Kidney (tissue), 13 donors: ENCODE measurements at regions not wholly inside any gene's neighbourhood (a gene's known extent, or its start where the extent isn't known, plus 50 kb on each side); places are given as distances from the start of the nearest gene placed in this dataset.

Experiments used
- DNase-seq, 5 donors: peaks; one replicate each; pipeline ENCODE4 v3.0.0-alpha.2; 2013 to 2020
- FAIRE-seq: peaks from 2 replicates; lab custom pipeline; 2012; peaks lifted over from hg19 to GRCh38; lab: Jason Lieb, UNC
- H3K27ac ChIP-seq, 2 donors: one replicate each; pipeline ENCODE4 v1.7.0; 2013; ENCODE audit warnings: low read depth in 2 of 2, low read length in 2 of 2, inconsistent platforms in 1 of 2
- H3K27me3 ChIP-seq: one replicate; pipeline ENCODE4 v1.7.1; 2013; ENCODE audit warnings: low read length, inconsistent platforms; ENCODE audit not compliant: control insufficient read depth, insufficient read depth
- H3K36me3 ChIP-seq, 3 donors: one replicate each; pipeline versions ENCODE4 v1.7.0 to v1.7.1; 2013; ENCODE audit warnings: low read length in 3 of 3, control low read depth in 1 of 3, inconsistent platforms in 1 of 3; ENCODE audit not compliant: insufficient read depth in 3 of 3, control insufficient read depth in 2 of 3
- H3K4me1 ChIP-seq, 3 donors: one replicate each; pipeline versions ENCODE4 v1.7.0 to v1.7.1; 2013; ENCODE audit warnings: low read length in 3 of 3, inconsistent platforms in 1 of 3, low read depth in 1 of 3; ENCODE audit not compliant: control insufficient read depth in 2 of 3, insufficient read depth in 2 of 3
- H3K4me3 ChIP-seq, 3 donors: one replicate each; pipeline versions ENCODE4 v1.7.0 to v1.8.1; 2013; ENCODE audit warnings: low read length in 3 of 3, control low read depth in 1 of 3, inconsistent platforms in 1 of 3
- H3K9ac ChIP-seq, 3 donors: one replicate each; pipeline versions ENCODE4 v1.7.0 to v1.7.1; 2013; ENCODE audit warnings: low read length in 3 of 3, control low read depth in 1 of 3, inconsistent platforms in 1 of 3
- H3K9me3 ChIP-seq, 3 donors: one replicate each; pipeline versions ENCODE4 v1.7.0 to v1.7.1; 2013; ENCODE audit warnings: low read length in 3 of 3, control low read depth in 1 of 3, inconsistent platforms in 1 of 3; ENCODE audit not compliant: control insufficient read depth in 2 of 3, insufficient read depth in 1 of 3
- intact Hi-C: fragments of 100-400 bp; cut with DNase I; formaldehyde crosslinking; loops from one replicate; pipeline ENCODE4 v1.11.1; 2022
- TF ChIP-seq, protein P1 (sequence below): IDR thresholded peaks from 3 replicates; pipeline ENCODE4 v1.5.1; 2012; ENCODE audit warnings: mild to moderate bottlenecking, moderate library complexity, borderline replicate concordance; ENCODE audit not compliant: insufficient read depth; ENCODE audit errors: extremely low read depth
- donor health status: control.
- donor health status: control.
- donor health status: control.
- donor health status: control.
- donor health status: control.
- donor health status: DM: yes; HTN: yes; CAD: no.
- donor health status: Normal renal cell carcinoma (clear cell type).

DNA sequence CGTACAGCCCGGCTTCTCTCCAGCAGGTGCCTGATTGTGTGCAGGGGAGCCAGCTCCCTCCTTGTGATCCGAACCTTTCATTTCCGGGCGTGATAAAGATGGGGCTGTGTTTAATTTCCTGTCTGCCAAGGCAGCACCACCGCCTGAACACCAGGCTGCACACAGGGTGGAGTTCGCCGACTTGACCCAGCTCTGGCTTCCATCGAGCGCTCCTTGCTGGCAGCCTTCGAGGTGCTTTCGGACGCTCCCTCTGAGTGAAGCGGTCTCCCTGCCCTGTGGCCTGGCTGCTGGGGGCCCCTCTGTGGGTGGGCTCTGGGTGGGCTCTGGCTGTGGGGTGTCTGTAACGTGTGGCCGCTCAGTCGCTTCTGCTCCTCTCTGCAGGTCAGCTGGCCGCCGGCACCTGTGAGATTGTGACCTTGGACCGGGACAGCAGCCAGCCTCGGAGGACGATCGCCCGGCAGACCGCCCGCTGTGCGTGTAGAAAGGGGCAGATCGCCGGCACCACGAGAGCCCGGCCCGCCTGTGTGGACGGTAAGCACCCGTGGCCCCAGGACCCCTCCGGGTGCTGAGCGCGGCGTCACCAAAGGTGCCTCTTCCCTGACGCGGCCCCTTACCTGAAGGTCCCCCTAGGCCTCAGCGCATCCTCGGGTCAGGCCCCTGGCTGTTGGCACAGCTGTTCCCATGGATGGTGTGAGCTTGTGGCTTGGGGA is 1181.3 kb downstream of the BRD1 start:
- TF ChIP-seq, protein P1, sequence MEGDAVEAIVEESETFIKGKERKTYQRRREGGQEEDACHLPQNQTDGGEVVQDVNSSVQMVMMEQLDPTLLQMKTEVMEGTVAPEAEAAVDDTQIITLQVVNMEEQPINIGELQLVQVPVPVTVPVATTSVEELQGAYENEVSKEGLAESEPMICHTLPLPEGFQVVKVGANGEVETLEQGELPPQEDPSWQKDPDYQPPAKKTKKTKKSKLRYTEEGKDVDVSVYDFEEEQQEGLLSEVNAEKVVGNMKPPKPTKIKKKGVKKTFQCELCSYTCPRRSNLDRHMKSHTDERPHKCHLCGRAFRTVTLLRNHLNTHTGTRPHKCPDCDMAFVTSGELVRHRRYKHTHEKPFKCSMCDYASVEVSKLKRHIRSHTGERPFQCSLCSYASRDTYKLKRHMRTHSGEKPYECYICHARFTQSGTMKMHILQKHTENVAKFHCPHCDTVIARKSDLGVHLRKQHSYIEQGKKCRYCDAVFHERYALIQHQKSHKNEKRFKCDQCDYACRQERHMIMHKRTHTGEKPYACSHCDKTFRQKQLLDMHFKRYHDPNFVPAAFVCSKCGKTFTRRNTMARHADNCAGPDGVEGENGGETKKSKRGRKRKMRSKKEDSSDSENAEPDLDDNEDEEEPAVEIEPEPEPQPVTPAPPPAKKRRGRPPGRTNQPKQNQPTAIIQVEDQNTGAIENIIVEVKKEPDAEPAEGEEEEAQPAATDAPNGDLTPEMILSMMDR = no peak
- intact Hi-C loops = no loop called here

DNA sequence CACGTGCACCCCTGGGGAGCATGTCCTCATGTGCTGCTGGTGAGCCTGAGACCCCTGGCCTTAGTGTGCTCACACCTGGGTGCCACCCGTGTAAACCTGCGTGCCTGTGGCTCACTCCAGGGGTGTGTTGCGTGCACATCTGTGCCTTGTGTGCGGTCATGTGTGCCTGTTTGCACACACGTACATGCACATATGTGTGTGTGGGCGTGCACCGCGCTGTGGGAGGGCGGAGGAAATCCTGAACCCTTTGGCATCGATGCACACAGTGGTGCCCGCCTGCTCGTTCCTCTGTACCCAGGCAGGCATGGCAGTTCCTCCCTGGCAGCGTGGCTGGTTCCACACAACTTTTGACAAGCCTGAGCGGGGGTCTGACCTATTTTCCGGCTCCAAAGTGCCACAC is 1181.9 kb downstream of the BRD1 start:
- TF ChIP-seq, protein P1 = no peak
- H3K27ac ChIP-seq = no peak overlapping the region
- no peak overlapping the region for H3K4me3 ChIP-seq
- intact Hi-C loops = no loop called here
- no peaks in the 10 kb centered on the region for H3K27me3 ChIP-seq
- H3K9me3 ChIP-seq = no peaks in the 10 kb centered on the region
- DNase-seq = no peak
- no peaks in the 10 kb centered on the region for H3K36me3 ChIP-seq
- H3K4me1 ChIP-seq = no peaks in the 10 kb centered on the region
- H3K9ac ChIP-seq = no peak overlapping the region
- FAIRE-seq = no peak

More for the DNA sequence above, 1181.3 kb downstream of the BRD1 start:
- Histone ChIP-seq H3K4me1 (no peaks in the 10 kb centered on the region), H3K4me3 (no peak overlapping the region), H3K27ac (no peak overlapping the region), H3K9me3 (no peaks in the 10 kb centered on the region), H3K27me3 (no peaks in the 10 kb centered on the region), H3K36me3 (no peaks in the 10 kb centered on the region), H3K9ac (no peak overlapping the region)
- no peak for DNase-seq
- FAIRE-seq = no peak

DNA sequence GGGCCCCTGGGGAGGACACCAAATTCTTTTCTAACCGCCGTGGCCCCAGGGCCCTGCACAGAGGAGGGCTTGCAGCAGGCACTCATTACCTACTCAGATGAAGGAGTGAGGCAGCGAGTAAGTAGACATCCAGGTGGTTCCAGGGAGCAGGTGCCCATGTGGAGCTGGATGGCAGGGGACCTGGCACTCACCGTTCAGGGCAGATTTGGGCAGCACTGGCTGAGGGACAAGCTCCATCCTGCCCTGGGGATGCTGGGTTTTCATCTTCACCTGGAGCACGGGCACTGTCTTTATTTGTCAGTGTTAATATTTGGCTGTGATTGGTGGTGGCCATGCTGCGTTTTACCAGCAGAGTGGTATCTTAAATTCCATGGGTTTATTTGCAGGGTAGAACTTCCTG is 1182.7 kb downstream of the BRD1 start:
- no peak for FAIRE-seq
- no peak overlapping the region for H3K9ac ChIP-seq
- no peaks in the 10 kb centered on the region for H3K36me3 ChIP-seq
- no peaks in the 10 kb centered on the region for H3K4me1 ChIP-seq
- DNase-seq = no peak
- H3K4me3 ChIP-seq = no peak overlapping the region
- no peaks in the 10 kb centered on the region for H3K9me3 ChIP-seq
- TF ChIP-seq, protein P1 = no peak
- H3K27ac ChIP-seq = no peak overlapping the region
- no peaks in the 10 kb centered on the region for H3K27me3 ChIP-seq
- intact Hi-C loops = no loop called here
